ENCODE measurements at regions not wholly inside any gene's neighbourhood (a gene's known extent, or its start where the extent isn't known, plus 50 kb on each side); places are given as distances from the start of the nearest gene placed in this dataset.
"Not testable (repeated sequence)": the region's sequence is repeated elsewhere in the genome, so short reads cannot be mapped to it uniquely, and the experiment has no call there.

DNA sequence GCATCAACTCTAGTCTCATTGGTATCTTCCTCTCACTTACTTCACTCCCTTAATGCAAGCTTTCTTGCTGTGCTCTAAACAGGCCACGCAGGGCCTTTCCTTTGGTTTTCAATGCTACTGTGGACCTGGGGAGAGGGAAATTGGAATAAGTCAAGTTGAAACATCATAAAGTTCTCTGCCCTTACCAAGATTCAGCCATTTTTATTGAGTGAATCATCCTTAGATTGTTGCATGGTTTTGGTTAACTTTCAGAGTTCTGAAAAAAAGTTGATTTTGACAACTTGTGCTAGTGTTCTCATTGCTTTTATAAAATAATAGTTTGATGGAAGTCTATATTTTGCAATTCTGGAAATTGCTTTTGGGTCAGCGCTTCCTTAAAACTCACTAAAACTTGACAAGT, 852.8 kb upstream of the ACVR2A start:
- DNase-seq = no peak

DNA sequence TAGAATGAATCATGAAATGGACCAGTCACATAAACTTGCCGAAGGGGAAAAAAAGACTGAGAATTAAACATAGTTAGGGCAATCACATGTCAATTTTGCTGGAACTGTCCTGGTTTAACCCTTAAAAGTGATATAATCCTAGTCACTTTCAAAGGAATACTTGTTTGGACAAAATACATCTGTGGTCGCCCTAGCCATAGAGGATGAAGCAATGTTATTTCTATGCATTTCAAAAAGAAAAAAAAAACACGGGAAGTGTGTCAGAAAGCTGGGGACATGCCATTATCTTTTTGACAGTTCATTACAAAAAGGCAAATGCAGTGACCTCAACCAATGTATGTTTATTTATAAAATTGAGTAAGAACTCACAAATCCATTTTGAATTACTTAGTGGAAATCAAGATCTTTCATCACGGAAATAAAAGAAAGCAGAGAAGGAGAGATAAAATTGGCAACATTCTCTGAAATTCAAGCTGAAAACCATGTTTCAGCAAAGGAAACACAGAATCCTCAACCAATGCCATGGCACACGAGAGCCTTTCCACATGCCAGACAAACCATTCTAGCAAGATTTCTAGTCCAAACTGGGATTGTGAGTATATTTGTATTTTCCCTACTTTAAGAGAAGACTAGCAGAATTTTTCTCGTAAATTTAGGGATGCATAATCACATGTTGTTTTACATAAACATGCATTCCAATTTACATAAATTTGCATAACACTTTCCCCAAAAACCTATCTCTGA, 854.3 kb upstream of the ACVR2A start:
- no peak for DNase-seq

DNA sequence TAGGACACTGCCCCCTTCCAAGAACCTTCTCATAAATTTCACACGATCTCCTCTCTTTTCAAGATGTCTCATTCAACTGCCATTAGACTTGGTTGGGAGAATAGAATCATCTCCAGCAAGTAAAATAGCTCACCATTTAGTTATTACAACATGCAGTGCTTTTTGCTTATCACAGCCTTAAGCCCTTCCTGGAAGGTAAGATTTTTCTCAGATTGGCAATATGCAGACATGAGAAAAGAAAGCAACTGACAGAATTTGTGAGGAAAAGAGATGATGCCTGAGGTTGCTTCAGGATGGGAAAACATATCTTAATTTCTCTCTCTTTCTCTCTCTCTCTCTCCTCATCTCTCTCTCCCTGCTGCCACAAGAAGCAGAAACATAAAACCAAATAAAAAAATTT, 855.1 kb upstream of the ACVR2A start:
- DNase-seq = no peak

DNA sequence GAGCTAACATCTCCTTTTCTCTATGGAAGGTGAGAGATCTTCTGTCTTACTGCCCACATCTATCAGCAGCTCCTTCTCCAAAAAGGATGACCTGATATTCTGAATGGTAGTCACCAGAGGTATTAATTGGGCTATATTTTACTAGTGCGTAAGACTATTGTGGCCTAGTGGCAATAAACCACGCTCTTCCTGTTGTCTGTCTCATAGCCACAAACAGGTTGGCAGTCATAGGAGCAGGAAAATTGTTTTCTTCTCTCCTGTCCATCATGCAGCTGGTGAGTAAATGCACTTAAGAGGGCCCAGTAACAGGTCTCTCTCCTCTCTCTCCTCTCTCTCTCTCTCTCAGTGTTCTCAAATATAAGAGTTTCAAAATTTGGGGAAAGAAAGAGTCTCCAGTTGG, 856.8 kb upstream of the ACVR2A start:
- no peak for DNase-seq

DNA sequence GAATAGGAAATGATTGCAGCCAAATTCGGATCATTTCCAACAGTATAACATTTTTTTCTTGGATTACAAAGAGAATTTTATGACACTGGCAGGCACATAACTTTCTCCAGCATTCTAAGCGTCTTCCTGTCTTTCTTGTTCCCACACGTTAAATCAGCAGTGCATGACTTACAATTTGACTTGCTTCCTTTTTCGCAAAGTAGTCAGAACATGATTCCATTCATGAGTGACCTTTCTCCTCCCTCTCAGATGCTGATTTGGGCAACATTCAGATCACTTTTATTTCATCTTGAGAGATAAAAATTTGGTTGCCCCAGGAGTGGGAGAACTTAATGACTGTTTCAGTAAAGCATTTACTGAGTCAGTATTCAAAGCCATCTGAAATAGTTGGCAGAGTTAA, 858.7 kb upstream of the ACVR2A start:
- DNase-seq = no peak

DNA sequence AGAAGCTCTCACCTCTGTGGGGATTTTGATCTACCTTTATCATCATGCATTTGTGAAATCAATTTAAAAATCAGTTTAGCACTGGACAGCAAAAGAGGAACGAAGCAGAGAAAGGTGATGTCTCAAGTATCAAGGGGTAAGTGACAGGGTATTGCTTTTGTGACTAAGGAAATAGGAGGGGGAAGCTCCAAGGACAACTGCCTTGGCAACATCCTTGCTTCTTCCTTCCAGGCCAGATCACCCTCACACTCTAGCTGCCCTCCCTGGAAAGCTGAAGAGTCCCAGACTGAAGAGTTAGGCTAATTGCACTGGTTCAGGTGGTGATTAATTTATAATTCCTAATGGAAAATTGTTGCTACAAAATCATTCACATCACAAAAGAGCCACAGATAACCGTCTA, 859.1 kb upstream of the ACVR2A start:
- no peak for DNase-seq

DNA sequence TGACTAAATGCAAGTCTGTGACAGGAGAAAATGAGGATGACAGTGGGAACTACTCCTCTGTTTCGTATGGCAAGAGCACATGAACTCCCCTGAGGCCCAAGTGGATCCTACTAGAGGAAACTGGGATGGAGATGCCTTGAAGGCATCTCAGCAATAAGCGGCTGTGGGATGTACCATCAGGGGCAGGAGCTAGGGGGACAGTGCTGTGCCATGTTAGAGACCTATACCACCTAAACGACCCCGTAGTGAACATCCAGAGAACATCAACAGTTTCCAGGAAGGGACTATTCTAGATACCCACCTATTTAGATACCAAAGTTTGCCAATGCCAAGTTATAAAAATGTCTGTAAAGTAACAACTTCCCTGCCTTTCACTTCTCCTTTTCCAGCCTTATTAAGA, 860.8 kb upstream of the ACVR2A start:
- DNase-seq = no peak

DNA sequence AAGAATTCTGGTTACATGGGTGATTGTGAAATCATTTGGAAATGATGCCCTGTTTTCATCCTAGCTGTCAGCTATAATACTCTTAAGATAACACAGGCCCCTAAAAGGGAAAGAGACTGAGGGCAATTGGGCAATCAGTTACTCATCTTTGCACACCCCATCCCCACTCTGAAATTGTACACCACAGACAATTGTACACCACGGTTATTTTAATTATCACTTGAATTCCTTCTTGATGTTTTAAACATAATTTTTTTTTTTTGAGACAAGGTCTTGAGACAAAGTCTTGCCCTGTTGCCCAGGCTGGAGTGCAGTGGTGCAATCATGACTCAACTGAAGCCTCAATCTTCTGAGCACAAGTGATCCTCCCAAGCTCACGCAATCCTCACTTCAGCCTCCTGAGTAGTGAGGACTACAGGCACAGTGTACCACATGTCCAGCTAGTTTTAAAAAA, 862.4 kb upstream of the ACVR2A start:
- DNase-seq = no peak

DNA sequence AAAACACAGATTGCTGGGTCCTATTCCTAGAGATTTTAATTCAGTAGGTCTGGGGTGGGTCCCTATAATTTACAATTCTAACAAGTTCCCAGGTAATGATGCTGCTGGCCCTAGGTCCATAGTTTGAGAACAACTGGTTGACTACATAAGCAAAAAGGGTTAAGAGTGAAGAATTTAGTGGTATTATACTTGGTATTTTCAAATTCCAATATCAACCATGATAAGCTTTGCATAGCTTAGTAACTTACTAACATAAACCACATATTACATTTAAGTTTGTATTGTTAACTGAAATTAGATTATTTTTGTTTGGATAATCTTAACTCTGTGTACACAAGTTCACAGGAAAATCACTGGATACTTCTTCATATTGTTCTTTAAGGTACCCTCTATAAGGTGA, 862.9 kb upstream of the ACVR2A start:
- DNase-seq = no peak

DNA sequence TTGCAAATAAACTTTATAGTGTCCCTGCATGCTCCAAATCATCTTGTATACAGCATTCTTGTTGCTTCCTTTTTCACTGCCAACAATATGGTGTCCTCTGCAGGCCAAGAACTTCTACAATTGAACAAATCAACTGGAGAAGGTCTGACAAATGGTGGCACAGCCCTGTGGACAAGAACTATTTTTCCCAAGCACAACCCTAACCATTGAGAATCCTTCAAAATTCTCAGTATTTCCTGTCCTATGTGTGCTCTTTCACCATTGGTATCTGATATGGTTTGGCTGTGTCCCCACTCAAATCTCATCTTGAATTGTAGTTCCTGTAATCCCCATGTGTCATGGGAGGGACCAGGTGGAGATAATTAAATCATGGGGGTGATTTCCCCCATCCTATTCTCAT, 865.1 kb upstream of the ACVR2A start:
- no peak for DNase-seq

DNA sequence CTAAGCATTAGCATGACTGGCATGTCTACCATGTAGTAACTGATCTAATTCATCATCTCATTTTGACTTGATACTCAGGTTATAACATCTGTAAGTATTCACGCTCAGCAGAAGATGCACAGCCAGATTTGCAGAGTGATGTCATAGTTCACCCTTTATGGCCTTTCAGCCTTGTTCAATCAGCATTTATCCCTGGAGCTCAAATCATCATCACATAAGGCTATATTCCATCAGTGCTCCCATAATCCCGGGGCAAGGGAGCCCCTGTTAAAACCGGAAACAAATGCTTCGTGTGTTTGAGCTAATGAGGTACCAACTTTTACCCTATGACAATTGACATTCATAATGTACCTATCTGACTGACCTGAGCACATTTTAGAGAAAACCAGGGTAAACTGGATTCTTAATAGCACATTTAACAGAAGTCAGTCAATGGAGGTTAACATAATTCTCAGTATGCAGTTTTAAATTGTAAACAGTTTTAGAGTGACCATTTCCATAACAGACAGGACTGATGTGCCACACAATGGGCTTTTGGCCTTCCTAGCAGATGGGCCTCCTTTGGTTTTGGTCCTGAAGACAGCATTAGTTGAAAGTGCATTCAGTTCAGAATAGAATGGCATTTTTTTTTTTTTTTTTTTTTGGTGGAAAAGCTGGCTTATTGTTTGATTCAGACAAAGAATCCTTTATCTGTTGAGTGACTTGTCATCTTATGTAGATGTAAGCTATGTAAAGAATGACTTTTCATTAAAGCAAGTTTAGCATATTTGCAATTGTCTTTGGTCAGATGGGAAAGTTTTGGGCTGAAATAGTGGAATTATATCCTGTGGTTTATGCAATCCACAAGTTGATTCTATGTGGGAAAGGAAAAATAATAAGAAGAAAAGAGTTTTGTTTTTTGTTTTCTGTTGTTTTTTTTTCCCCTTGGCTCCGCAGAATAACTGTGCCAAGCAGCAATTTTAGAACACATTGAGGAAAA, 866.0 kb upstream of the ACVR2A start:
- no peak for DNase-seq

DNA sequence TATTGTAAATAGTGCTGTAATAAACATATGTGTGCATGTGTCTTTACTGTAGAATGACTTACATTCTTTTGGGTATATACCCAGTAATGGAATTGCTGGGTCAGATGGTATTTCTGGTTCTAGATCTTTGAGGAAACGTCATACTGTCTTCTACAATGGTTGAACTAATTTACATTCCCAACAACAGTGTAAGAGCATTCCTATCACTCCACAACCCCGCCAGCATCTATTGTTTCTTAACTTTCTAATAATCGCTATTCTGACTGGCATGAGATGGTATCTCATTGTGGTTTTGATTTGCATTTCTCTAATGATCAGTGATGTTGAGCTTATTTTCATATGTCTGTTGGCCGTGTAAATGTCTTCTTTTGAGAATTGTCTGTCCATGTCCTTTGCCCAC, 873.8 kb upstream of the ACVR2A start:
- not testable (repeated sequence) for DNase-seq

DNA sequence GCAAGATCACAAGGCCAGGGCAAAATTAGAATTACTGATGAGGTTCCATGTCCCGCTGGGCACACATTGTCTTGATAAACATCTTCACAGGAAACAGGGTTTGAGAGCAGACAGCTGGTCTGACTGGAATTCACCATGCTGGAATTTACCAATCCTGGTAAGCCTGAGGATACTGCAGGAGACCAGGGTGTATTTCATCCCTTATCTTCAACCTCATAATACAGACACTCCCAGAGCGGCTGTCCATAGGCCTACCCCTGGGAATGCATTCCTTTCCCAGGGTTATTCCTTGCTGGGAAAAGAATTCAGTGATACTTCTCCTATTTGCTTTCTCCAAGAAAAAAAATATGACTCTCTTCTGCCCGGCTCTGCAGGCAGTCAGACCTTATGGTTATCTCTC, 875.1 kb upstream of the ACVR2A start:
- DNase-seq = not testable (repeated sequence)

DNA sequence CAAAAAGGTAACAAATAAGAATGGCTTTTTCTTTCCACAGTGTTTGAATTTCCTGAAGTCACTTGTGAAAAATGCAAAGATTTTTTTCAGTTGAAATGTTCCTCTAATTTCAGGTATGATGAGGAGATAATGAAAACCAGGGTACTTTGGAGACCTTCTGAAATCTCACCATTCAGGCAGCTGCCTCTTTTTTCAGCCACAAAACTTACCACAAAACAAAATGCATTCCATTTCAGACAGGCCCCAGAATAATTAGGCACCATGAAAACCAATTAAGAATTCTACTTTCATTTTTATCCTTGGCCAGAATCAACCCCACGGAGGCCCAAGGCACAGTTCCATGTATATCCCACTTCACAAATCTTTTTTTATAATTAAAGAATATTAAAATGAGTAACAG, 880.3 kb upstream of the ACVR2A start:
- no peak for DNase-seq

DNA sequence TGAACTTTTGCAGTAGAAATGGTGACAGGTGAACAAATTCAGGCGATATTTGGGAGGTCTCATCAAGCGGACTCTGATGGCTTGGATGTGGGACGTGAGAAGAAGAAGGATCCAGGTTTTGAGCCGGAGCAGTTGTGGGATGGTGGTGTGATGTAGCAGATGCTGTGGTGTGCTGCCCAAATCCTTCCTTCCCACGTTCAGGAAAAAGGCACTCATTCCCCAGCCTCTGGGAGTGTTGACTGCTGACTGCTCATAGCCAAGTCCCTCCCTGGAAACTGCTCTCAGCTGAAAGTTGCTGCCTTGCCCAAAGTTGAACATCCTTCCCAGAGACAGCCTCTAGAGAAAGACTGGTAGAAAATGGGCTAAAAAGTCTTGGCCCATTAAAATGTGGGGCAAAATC, 890.3 kb upstream of the ACVR2A start:
- no peak for DNase-seq

DNA sequence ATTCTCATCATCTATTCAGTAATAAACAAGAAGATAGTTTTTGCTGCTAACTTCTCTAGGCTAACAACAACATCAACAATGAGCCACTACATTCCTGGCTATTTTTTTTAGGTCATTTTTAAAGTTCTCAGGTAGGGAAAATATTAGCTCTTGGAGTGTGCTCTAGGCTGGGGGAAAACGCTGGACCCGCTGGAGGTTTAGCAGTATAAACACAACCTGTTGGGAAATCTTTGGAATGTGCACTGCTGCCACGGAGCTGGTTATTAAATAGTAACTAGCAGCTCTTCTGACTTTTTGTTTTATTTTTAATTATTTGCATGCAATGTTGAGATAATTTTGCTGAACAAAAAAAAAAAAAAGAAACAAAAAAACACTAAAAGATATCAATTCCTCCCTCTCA, 892.1 kb upstream of the ACVR2A start:
- no peak for DNase-seq

DNA sequence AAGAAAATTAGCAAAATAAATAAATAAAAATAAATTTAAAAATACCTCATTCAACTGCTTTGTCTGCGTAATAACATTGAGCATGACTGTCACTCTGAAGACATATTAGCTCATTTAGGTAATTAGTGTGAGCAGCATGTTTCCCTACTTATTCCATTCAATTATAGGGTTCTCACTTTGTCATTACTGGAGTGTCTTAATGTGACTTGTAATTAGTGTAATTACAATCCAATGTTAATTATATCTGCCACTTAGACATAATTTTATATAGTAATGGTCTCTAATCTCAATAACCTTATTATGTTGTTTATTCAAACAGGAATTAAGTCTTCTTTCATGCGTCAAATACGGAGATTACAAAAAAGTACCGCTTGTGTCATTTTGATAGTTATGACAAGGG, 893.9 kb upstream of the ACVR2A start:
- DNase-seq = no peak

DNA sequence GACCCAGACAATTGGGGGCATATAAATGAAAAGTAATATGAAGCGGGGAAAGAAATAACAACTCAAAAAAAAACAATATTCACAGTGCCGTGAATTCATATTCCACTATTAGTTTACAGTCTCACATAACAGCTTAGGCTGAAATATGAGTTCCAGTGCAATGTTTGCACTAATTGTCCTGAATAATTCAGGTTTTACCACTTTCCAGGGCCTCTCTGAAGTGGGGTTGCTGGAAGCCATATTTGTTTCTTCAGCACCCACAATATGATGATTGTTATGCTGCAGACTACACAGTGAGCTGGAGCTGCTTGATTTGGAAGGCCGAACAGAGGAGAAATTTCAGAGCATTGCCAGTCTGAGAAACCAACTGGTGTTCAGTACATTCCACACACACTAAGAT, 894.5 kb upstream of the ACVR2A start:
- DNase-seq = no peak

DNA sequence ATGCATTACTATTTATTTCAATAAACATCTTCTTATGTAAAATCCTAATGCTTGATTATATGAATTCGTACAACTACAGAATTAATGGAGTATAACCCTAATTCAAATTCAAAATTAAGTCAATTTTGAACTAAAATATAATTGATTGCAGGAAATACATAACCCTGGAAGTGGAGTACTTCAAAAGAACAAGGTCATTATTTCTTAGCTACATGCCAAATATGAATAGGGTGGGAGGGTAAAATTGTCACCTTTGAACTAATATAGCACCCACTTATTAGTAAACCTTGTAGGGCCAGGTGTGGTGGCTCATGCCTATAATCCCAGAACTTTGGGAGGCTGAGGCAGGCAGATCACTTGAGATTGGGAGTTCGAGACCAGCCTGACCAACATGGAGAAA, 895.4 kb upstream of the ACVR2A start:
- no peak for DNase-seq

DNA sequence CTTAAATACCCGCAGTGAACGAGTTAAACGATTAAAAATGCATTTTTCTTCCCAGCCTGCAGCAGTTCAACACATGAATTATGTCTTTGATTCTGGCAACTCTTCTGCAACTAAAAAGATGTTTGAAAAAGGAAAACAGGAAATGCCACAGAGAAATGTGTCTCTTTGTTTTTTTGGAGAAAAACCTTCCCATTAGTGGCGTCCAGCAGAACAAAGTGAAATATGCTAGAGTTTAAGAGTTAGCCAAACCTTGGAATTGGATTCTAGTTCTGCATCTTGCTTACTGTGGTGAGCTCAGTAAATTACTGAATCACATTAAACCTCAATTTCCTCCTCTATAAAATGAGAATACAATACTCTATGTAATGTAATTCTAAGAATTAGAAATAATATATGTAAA, 900.2 kb upstream of the ACVR2A start:
- DNase-seq = no peak

DNA sequence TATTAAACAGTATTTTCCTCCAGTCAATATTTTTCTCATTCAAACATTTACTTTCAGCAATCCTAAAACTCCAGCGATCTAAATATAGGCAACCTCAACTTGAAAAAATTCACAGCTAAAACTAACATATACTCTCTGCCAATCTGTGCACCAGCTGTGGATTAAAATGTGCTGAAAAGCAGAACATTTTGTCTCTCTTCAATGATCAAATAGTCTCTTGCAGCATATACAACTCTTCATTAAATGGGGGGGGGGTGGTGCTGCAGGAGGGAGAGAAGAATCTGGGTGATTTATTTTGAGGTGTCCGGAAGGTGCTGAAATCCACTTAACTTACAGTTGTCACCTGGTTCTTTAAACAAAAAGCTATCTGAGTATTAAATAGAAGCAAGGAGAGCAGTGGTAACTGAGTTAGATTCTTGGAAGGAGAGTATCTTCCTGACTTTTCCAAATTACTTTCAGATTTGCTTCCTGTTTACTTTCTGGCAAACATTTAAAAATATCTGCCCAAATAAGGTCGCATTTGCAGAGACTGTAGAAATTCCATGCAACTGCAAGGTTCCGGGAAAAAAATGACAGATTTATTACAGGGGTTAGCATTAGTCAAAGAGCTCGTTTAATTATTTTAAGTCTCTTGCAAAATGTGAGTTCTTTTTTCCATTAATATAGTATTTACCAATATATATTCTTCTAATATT, 904.7 kb upstream of the ACVR2A start:
- no peak for DNase-seq

DNA sequence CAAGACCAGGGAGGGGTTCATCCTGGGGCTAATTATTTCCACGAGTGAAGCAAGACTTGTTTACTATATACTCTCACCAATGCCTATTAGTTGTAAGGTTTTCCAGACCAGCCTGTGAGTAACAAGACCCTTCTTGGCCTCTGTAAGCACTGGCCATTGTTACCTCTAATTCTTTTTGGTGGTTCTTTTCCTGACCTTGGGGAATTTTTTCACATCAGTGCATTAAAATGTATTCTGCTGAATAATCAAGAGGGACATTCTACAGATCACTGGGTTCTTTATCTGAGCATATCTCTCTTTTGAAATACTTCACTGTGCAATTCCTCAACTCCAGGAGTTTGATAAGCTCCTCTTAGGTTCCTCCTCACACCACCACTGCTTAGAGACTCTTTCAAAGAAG, 909.9 kb upstream of the ACVR2A start:
- no peak for DNase-seq

DNA sequence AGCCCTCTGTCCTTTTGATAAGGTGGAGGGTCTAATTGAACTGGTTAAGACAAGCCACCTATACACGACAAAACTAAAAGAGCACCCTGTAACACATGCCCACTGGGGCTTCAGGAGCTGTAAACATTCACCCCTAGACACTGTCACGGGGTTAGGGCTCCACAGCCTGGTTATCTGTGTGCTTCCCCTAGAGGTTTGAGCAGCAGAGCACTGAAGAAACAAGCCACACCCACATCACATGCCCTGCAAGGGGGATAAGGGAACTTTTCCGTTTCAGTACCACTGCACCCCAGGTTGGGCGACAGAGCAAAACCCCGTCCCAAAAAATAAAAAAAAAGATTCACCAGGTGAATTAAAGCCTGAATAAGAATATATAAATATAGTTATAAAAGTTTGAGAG, 913.7 kb upstream of the ACVR2A start:
- DNase-seq = no peak

Measured in islet precursor cell (in vitro differentiated cells).